ENCODE measurements at regions not wholly inside any gene's neighbourhood (a gene's known extent, or its start where the extent isn't known, plus 50 kb on each side); places are given as distances from the start of the nearest gene placed in this dataset.

DNA sequence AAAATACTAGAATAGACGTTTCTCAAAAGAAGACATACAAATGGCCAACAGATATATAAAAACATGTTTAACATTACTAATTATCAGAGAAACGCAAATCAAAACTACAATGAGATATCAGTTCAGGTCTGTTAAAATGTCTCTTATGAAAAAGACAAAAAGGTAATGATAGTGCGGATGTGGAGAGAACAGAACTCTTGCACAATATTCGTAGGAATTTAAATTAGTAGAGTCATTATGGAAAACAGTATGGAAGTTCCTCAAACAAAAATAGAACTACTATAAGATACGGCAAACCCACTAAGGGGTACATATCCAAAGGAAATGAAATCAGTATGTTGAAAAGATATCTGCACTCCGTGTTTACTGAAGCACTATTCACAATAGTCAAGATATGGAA, 167.5 kb upstream of the CWC22 start:
- TF ChIP-seq, protein P1, sequence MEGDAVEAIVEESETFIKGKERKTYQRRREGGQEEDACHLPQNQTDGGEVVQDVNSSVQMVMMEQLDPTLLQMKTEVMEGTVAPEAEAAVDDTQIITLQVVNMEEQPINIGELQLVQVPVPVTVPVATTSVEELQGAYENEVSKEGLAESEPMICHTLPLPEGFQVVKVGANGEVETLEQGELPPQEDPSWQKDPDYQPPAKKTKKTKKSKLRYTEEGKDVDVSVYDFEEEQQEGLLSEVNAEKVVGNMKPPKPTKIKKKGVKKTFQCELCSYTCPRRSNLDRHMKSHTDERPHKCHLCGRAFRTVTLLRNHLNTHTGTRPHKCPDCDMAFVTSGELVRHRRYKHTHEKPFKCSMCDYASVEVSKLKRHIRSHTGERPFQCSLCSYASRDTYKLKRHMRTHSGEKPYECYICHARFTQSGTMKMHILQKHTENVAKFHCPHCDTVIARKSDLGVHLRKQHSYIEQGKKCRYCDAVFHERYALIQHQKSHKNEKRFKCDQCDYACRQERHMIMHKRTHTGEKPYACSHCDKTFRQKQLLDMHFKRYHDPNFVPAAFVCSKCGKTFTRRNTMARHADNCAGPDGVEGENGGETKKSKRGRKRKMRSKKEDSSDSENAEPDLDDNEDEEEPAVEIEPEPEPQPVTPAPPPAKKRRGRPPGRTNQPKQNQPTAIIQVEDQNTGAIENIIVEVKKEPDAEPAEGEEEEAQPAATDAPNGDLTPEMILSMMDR (IDR thresholded peaks at IDR 0.05), result no peak
- no peak for TF ChIP-seq POLR2A (IDR thresholded peaks at IDR 0.05)

Measured in lower leg skin (tissue), 3 donors.